ENCODE measurements at regions not wholly inside any gene's neighbourhood (a gene's known extent, or its start where the extent isn't known, plus 50 kb on each side); places are given as distances from the start of the nearest gene placed in this dataset.

GRCh38 chr16:9271841-9272240, 180.4 kb downstream of the HAPSTR1 start:
- TF ChIP-seq CTCF (IDR thresholded peaks at IDR 0.05; ENCODE audit: insufficient read depth, low read length, poor library complexity, severe bottlenecking) (no peak), EZH2phosphoT487 (conservative IDR thresholded peaks at IDR 0.05; ENCODE audit: low read length) (no peak)
